ENCODE measurements at regions not wholly inside any gene's neighbourhood (a gene's known extent, or its start where the extent isn't known, plus 50 kb on each side); places are given as distances from the start of the nearest gene placed in this dataset.

GRCh38 chr22:49483281-49483870 is 344.3 kb downstream of the BRD1 start:
- TF ChIP-seq CTCF (conservative IDR thresholded peaks at IDR 0.05), result no peak
- no peak overlapping the region for H3K27ac ChIP-seq

DNA sequence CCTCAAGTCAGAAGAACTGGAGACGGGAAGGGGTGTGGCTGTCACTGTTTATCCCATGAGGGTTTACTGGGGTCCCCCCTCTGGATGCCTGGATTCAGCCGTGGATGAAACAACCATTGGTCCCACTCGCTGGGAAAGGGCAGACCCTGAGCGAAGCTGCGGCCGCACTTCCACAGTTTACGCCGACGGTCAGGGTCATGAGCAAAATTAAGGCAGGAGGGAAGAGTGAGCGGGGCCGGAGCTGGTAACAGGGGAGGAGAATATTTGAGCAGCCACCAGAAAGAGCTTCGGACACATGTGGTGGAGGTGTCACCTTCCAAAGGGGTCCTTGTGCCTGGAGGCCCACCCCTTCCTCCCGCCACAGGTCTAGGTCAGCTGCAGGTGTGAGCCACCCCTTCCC is 344.9 kb downstream of the BRD1 start:
- no peak for TF ChIP-seq CTCF (conservative IDR thresholded peaks at IDR 0.05)
- no peak overlapping the region for H3K27ac ChIP-seq

DNA sequence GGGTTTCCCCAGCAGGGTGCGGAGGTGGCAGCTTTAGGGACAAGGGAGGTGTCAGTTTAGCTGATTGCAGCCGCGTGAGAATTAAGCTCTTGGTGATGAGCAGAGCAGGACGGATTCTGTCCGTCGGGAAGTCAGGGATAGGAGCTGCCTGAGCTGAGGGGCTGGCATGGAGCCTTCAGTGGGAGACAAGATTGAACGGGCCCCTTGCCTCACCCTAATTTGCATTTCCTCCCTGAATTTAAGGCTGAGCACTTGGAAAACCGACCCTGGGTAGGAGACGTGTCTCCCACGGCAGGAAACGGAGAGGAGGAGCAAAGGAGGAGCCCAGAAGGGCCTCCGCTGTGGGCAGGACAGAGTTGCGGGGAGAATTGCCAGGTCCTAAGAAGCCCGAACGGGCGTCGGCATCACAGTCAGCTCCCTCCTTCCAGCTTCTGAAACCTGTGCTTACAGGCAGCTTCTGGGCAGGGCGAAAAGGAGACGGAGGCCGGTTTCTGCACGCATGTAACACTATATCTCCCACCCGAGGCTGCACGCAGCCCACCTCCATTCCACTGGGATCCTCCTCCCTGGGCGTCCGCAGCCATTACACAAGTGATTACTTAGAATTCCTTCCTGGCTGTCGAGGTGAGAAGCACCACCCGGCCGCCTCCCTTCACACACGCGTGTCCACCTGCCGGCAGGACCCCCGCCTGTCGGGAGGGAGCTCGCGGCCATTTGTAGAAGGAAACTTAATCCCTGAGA is 345.8 kb downstream of the BRD1 start:
- no peak for TF ChIP-seq CTCF (conservative IDR thresholded peaks at IDR 0.05)
- H3K27ac ChIP-seq, result no peak overlapping the region

- no peak overlapping the region for H3K27ac ChIP-seq
- TF ChIP-seq CTCF (conservative IDR thresholded peaks at IDR 0.05), result no peak
Measured at GRCh38 chr22:49480896-49481658, 346.6 kb downstream of the BRD1 start.

- TF ChIP-seq CTCF (conservative IDR thresholded peaks at IDR 0.05), result no peak
- H3K27ac ChIP-seq, result no peak overlapping the region
Measured at GRCh38 chr22:49480331-49480730, 347.3 kb downstream of the BRD1 start.

GRCh38 chr22:49479566-49479965 is 348.1 kb downstream of the BRD1 start:
- no peak for TF ChIP-seq CTCF (conservative IDR thresholded peaks at IDR 0.05)
- no peak overlapping the region for H3K27ac ChIP-seq

GRCh38 chr22:49476800-49477400 is 350.8 kb downstream of the BRD1 start:
- TF ChIP-seq CTCF (conservative IDR thresholded peaks at IDR 0.05), result no peak
- H3K27ac ChIP-seq, result no peak overlapping the region

All from VCaP (cell line).